ENCODE measurements at regions not wholly inside any gene's neighbourhood (a gene's known extent, or its start where the extent isn't known, plus 50 kb on each side); places are given as distances from the start of the nearest gene placed in this dataset.

GRCh38 chr5:121156565-121156964 lies 692.5 kb downstream of the PRR16 start:
- Histone ChIP-seq H3K9me1 (ENCODE audit: insufficient read depth, low read length) (no peaks in the 10 kb centered on the region), H3K4me3 (ENCODE audit: insufficient read depth, low read depth, low read length) (no peak overlapping the region), H3K9ac (ENCODE audit: low read depth, low read length) (no peak overlapping the region), H3K9me3 (ENCODE audit: control insufficient read depth, insufficient read depth, low read length) (no peaks in the 10 kb centered on the region), H2AFZ (replicated peaks; ENCODE audit: low read length, poor library complexity) (no peak overlapping the region), H3K27me3 (ENCODE audit: control insufficient read depth, insufficient read depth, low read length) (no peaks in the 10 kb centered on the region), H3K56ac (ENCODE audit: extremely low read depth, insufficient read depth, low read length) (no peak overlapping the region), H4K8ac (ENCODE audit: low read depth in 2 of 2, low read length in 2 of 2) (no peak overlapping the region), H3K79me1 (ENCODE audit: low read depth in 1 of 2, low read length in 2 of 2) (no peaks in the 10 kb centered on the region), H4K91ac (ENCODE audit: insufficient read depth, low read depth, low read length) (no peak overlapping the region), H2BK15ac (ENCODE audit: low read depth, low read length) (no peak overlapping the region), H3K27ac (ENCODE audit: insufficient read depth, low read length) (no peak overlapping the region), H3K4me1 (ENCODE audit: control insufficient read depth, insufficient read depth, low read length) (no peaks in the 10 kb centered on the region), H3K18ac (ENCODE audit: low read depth, low read length) (no peak overlapping the region), H2BK5ac (ENCODE audit: low read depth, low read length, poor library complexity, severe bottlenecking) (no peak overlapping the region), H3K23ac (ENCODE audit: low read depth, low read length) (no peak overlapping the region), H3K36me3 (ENCODE audit: control insufficient read depth, insufficient read depth, low read length) (no peaks in the 10 kb centered on the region), H4K5ac (ENCODE audit: low read depth, low read length) (no peak overlapping the region), H2BK120ac (ENCODE audit: low read depth, low read length) (no peak overlapping the region), H3K4me2 (ENCODE audit: low read depth, low read length) (no peak overlapping the region), H3K14ac (replicated peaks; ENCODE audit: low read depth, low read length) (no peak overlapping the region), H2BK20ac (ENCODE audit: low read depth, low read length) (no peak overlapping the region), H4K20me1 (ENCODE audit: insufficient read depth, low read length) (no peaks in the 10 kb centered on the region), H2AK9ac (replicated peaks; ENCODE audit: low read depth, low read length, poor library complexity) (no peak overlapping the region), H3K4ac (ENCODE audit: low read depth, low read length) (no peak overlapping the region), H2AK5ac (ENCODE audit: low read depth, low read length) (no peak overlapping the region)
- ATAC-seq (ENCODE audit: low read depth): no peak
- no TSS peak for BruUV-seq (replicated peaks)
- POLR2A ChIA-PET (ENCODE audit: unreplicated experiment): interaction anchor here (0.7 kb wide), 1 partner anchor 21 kb away, joined by 3 read pairs; no protein-coding TSS in a partner anchor
- intact Hi-C loops (cut with micrococcal nuclease) (no loop called here), dilution Hi-C loops (cut with HindIII; ENCODE audit: low sequenced_read_pairs, unreplicated experiment) (no loop called here), in situ Hi-C loops (cut with MboI; ENCODE audit: low sequenced_read_pairs) (no loop called here)
- DNase-seq: no peak
- WGBS, 2 experiments (ENCODE audit: extremely low coverage in 2 of 2, insufficient read length in 1 of 2): no CpG with 5 or more reads among the region's 1 CpG
- TF ChIP-seq POLR2A (IDR thresholded peaks at IDR 0.05; ENCODE audit: low read depth, low read length): no peak
- CTCF ChIA-PET: no interaction called here

All from IMR-90 (cell line).